Smooth muscle cell (in vitro differentiated cells): ENCODE measurements at regions not wholly inside any gene's neighbourhood (a gene's known extent, or its start where the extent isn't known, plus 50 kb on each side); places are given as distances from the start of the nearest gene placed in this dataset.

Source experiments
- DNase-seq: peaks from one replicate; lab custom pipeline; 2025; ENCODE audit not compliant: unreplicated experiment; lab: John Stamatoyannopoulos, UW
- H2AFZ ChIP-seq: fragments of 200-600 bp; sonication (generic); 2 replicates; pipeline ENCODE4 v1.6.0; 2016; ENCODE audit warnings: antibody characterized with exemption, low read depth, mild to moderate bottlenecking
- H3F3A ChIP-seq: fragments of 200-600 bp; sonication (generic); 2 replicates; pipeline ENCODE4 v1.6.0; 2017; ENCODE audit warnings: antibody characterized with exemption, low read depth
- H3K27ac ChIP-seq: fragments of 200-600 bp; sonication (generic); 2 replicates; pipeline ENCODE4 v1.5.1; 2016; ENCODE audit warnings: low read depth, mild to moderate bottlenecking
- H3K27me3 ChIP-seq: fragments of 200-600 bp; sonication (generic); 2 replicates; pipeline ENCODE4 v1.6.1; 2016; ENCODE audit warnings: low read depth, mild to moderate bottlenecking
- H3K36me3 ChIP-seq: fragments of 200-600 bp; sonication (generic); 2 replicates; pipeline ENCODE4 v1.5.1; 2016; ENCODE audit warnings: low read depth
- H3K4me1 ChIP-seq: fragments of 200-600 bp; sonication (generic); 2 replicates; pipeline ENCODE4 v1.5.1; 2016; ENCODE audit warnings: low read depth
- H3K4me2 ChIP-seq: fragments of 200-600 bp; sonication (generic); 2 replicates; pipeline ENCODE4 v1.6.0; 2016; ENCODE audit warnings: mild to moderate bottlenecking
- H3K4me3 ChIP-seq: fragments of 200-600 bp; sonication (generic); 2 replicates; pipeline ENCODE4 v1.5.1; 2016; ENCODE audit warnings: mild to moderate bottlenecking
- H3K79me2 ChIP-seq: fragments of 200-600 bp; sonication (generic); 2 replicates; pipeline ENCODE4 v1.6.0; 2016; ENCODE audit warnings: low read depth, mild to moderate bottlenecking
- H3K9ac ChIP-seq: fragments of 200-600 bp; sonication (generic); 2 replicates; pipeline ENCODE4 v1.6.0; 2016; ENCODE audit warnings: low read depth
- H3K9me3 ChIP-seq: fragments of 200-600 bp; sonication (generic); replicated peaks from 2 replicates; pipeline ENCODE4 v1.5.1; 2016; ENCODE audit warnings: low read depth
- H4K20me1 ChIP-seq: fragments of 200-600 bp; sonication (generic); 2 replicates; pipeline ENCODE4 v1.6.0; 2016; ENCODE audit warnings: low read depth
- WGBS: methylation state at CpG from one replicate; pipeline ENCODE4 v1.1.7; 2016; ENCODE audit warnings: low lambda C conversion rate; 5-methylcytosine and 5-hydroxymethylcytosine counted together
- TF ChIP-seq, protein P1 (sequence below): fragments of 200-600 bp; sonication (generic); IDR thresholded peaks from 2 replicates; pipeline ENCODE4 v1.5.1; 2017; ENCODE audit warnings: borderline replicate concordance, mild to moderate bottlenecking, antibody characterized with exemption; ENCODE audit not compliant: insufficient read depth, poor library complexity, severe bottlenecking

DNA sequence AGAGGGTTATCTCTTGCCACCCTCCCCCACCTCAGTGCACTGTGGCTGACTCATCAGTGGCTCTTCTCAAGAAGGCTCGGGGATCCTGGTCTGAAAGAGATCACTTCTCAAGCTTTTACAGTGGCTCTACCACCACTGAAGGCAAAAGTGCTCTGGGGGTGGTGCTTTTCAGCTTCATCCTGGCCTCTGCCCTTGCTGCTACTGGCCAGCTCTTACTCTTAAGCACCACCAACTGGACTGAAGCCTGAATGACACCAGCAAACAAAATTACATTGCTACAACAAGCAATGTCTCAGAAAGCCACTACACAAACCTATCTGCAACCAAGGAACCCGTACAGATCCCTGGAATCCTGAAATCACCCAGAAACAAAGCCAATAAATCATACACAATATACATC lies 402.1 kb downstream of the EPHA7 start:
- H3K36me3 ChIP-seq = no peaks in the 10 kb centered on the region
- no peak overlapping the region for H3K27ac ChIP-seq
- H3K79me2 ChIP-seq = no peaks in the 10 kb centered on the region
- no peaks in the 10 kb centered on the region for H3K9me3 ChIP-seq
- no peak overlapping the region for H3K4me3 ChIP-seq
- H4K20me1 ChIP-seq = no peaks in the 10 kb centered on the region
- no peaks in the 10 kb centered on the region for H3K27me3 ChIP-seq
- no peak overlapping the region for H2AFZ ChIP-seq
- H3K4me2 ChIP-seq = no peak overlapping the region
- 37% methylated on average over 2 of the region's 2 CpGs for WGBS
- no peaks in the 10 kb centered on the region for H3K4me1 ChIP-seq
- TF ChIP-seq, protein P1, sequence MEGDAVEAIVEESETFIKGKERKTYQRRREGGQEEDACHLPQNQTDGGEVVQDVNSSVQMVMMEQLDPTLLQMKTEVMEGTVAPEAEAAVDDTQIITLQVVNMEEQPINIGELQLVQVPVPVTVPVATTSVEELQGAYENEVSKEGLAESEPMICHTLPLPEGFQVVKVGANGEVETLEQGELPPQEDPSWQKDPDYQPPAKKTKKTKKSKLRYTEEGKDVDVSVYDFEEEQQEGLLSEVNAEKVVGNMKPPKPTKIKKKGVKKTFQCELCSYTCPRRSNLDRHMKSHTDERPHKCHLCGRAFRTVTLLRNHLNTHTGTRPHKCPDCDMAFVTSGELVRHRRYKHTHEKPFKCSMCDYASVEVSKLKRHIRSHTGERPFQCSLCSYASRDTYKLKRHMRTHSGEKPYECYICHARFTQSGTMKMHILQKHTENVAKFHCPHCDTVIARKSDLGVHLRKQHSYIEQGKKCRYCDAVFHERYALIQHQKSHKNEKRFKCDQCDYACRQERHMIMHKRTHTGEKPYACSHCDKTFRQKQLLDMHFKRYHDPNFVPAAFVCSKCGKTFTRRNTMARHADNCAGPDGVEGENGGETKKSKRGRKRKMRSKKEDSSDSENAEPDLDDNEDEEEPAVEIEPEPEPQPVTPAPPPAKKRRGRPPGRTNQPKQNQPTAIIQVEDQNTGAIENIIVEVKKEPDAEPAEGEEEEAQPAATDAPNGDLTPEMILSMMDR = no peak
- no peaks in the 10 kb centered on the region for H3F3A ChIP-seq
- no peak overlapping the region for H3K9ac ChIP-seq
- DNase-seq = no peak

DNA sequence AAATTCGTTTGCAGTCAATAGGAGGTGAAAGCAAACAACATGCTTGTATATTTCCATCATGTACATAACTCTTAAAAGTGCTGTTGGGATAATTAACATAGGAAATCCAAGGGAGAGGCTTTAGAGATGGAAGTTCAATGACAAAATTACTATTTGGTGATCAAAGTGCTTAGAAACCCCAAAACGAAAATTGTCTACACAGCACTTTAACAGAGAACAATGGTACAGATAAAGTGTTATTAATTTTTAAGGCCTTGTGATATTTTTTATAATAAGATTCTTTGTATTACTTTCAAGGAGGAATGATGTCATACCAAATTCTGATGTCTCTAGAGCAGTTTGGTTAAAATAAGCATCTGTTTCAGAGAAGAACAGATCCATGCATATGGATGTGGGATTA lies 406.3 kb downstream of the EPHA7 start:
- H3K79me2 ChIP-seq = no peaks in the 10 kb centered on the region
- H3K27me3 ChIP-seq = no peaks in the 10 kb centered on the region
- H3K4me3 ChIP-seq = no peak overlapping the region
- 75% methylated on average over 2 of the region's 2 CpGs for WGBS
- no peaks in the 10 kb centered on the region for H3K36me3 ChIP-seq
- H4K20me1 ChIP-seq = no peaks in the 10 kb centered on the region
- H3K9me3 ChIP-seq = no peaks in the 10 kb centered on the region
- no peak overlapping the region for H3K27ac ChIP-seq
- no peaks in the 10 kb centered on the region for H3K4me1 ChIP-seq
- no peak overlapping the region for H3K4me2 ChIP-seq
- no peaks in the 10 kb centered on the region for H3F3A ChIP-seq
- no peak overlapping the region for H2AFZ ChIP-seq
- no peak for DNase-seq
- H3K9ac ChIP-seq = no peak overlapping the region
- TF ChIP-seq, protein P1 = no peak

DNA sequence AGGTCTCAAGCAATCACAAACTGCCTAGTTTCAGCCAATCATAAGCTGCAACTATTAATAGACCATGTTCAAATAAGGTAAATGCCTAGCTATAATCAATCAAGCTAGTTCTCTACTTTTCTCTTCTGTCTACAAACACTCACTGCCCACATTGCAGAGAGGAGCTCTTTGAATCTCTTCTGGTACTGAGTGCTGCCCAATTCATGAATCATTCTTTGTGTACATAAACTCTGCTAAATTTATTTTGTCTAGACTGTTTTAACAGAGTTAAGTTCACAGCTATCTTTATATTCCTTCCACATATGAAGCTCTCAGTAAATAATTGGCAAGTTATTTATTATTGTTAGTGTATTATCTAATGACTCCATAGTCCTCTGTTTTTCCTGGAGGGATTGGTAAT lies 411.0 kb downstream of the EPHA7 start:
- no peak overlapping the region for H3K4me2 ChIP-seq
- no peak overlapping the region for H3K27ac ChIP-seq
- H3F3A ChIP-seq = no peaks in the 10 kb centered on the region
- DNase-seq = no peak
- H3K9me3 ChIP-seq = no peaks in the 10 kb centered on the region
- no peaks in the 10 kb centered on the region for H3K79me2 ChIP-seq
- no peaks in the 10 kb centered on the region for H3K4me1 ChIP-seq
- no peaks in the 10 kb centered on the region for H3K36me3 ChIP-seq
- TF ChIP-seq, protein P1 = no peak
- peak overlapping the region; percentile 43 for H2AFZ ChIP-seq
- H3K4me3 ChIP-seq = no peak overlapping the region
- H3K27me3 ChIP-seq = no peaks in the 10 kb centered on the region
- no peaks in the 10 kb centered on the region for H4K20me1 ChIP-seq
- no peak overlapping the region for H3K9ac ChIP-seq

DNA sequence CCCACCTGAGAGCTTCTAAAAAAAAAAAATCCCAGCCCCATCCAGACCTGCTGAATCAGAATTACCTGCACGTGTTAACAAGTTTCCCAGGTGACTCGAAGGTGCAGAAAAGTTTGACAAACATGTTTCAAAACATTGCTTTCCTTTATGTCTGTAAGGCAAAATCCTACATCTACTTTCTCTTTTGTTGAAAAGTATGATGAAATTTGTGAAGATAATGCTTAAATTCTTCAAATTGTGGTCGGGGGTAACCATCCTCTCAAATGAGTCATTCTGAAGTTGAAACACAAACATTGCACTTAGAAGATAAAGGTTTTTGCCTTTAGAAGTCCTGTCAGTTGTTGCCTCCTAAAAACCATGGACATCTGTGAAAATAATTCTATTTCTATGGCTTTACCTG lies 429.7 kb downstream of the EPHA7 start:
- H3K27ac ChIP-seq = no peak overlapping the region
- TF ChIP-seq, protein P1 = no peak
- H3K27me3 ChIP-seq = no peaks in the 10 kb centered on the region
- no peak overlapping the region for H3K4me3 ChIP-seq
- no peaks in the 10 kb centered on the region for H3F3A ChIP-seq
- DNase-seq = no peak
- no peaks in the 10 kb centered on the region for H3K4me1 ChIP-seq
- H3K4me2 ChIP-seq = no peak overlapping the region
- no peaks in the 10 kb centered on the region for H3K79me2 ChIP-seq
- no peak overlapping the region for H2AFZ ChIP-seq
- no peaks in the 10 kb centered on the region for H3K9me3 ChIP-seq
- no peaks in the 10 kb centered on the region for H3K36me3 ChIP-seq
- WGBS = 45% methylated on average over 3 of the region's 3 CpGs
- H4K20me1 ChIP-seq = no peaks in the 10 kb centered on the region
- H3K9ac ChIP-seq = no peak overlapping the region
